ENCODE measurements at regions not wholly inside any gene's neighbourhood (a gene's known extent, or its start where the extent isn't known, plus 50 kb on each side); places are given as distances from the start of the nearest gene placed in this dataset.

GRCh38 chr2:19287324-19287723 lies 71.1 kb downstream of the OSR1 start:
- TF ChIP-seq CTCF (conservative IDR thresholded peaks at IDR 0.05; ENCODE audit: low read length) (no peak), EZH2phosphoT487 (IDR thresholded peaks at IDR 0.05; ENCODE audit: borderline replicate concordance) (no peak)

All from Loucy (cell line).